WTC11 (cell line): ENCODE measurements at regions not wholly inside any gene's neighbourhood (a gene's known extent, or its start where the extent isn't known, plus 50 kb on each side); places are given as distances from the start of the nearest gene placed in this dataset.

ENCODE experiments used
- CTCF ChIP-seq: fragments of 200-600 bp; IDR thresholded peaks from 2 replicates; pipeline ENCODE4 v1.8.0; 2022; ENCODE audit warnings: antibody characterized with exemption
- MAX ChIP-seq: sonication (generic); formaldehyde crosslinking; IDR thresholded peaks from 2 replicates; pipeline ENCODE4 v1.8.0; 2022; ENCODE audit warnings: mild to moderate bottlenecking, missing genetic modification reagents
- STAT6 ChIP-seq: sonication (generic); formaldehyde crosslinking; conservative IDR thresholded peaks from 2 replicates; pipeline ENCODE4 v1.8.1; 2023; ENCODE audit warnings: mild to moderate bottlenecking, low read depth, missing genetic modification reagents, moderate library complexity
- TCF7 ChIP-seq: sonication (generic); formaldehyde crosslinking; IDR thresholded peaks from 2 replicates; pipeline ENCODE4 v1.8.0; 2022; ENCODE audit warnings: mild to moderate bottlenecking, low read depth, missing genetic modification reagents, moderate library complexity
- USF1 ChIP-seq: sonication (generic); formaldehyde crosslinking; IDR thresholded peaks from 2 replicates; pipeline ENCODE4 v1.8.0; 2022; ENCODE audit warnings: mild to moderate bottlenecking, missing genetic modification reagents
- ZBTB21 ChIP-seq: sonication (generic); formaldehyde crosslinking; IDR thresholded peaks from 2 replicates; pipeline ENCODE4 v1.8.1; 2023; ENCODE audit warnings: mild to moderate bottlenecking, missing genetic modification reagents, borderline replicate concordance
- ZNF138 ChIP-seq: sonication (generic); formaldehyde crosslinking; conservative IDR thresholded peaks from 2 replicates; pipeline ENCODE4 v1.8.1; 2022; ENCODE audit warnings: mild to moderate bottlenecking, moderate library complexity, missing genetic modification reagents
- ZNF512 ChIP-seq: sonication (generic); formaldehyde crosslinking; IDR thresholded peaks from 2 replicates; pipeline ENCODE4 v1.8.1; 2022; ENCODE audit warnings: missing genetic modification reagents, borderline replicate concordance

- no peak for TF ChIP-seq CTCF
- no peak for TF ChIP-seq ZNF512 (CRISPR knock-in tag)
- TF ChIP-seq STAT6 (CRISPR knock-in tag), result no peak
- TF ChIP-seq ZNF138 (CRISPR knock-in tag), result no peak
- no peak for TF ChIP-seq ZBTB21
- no peak for TF ChIP-seq USF1
- no peak for TF ChIP-seq TCF7 (CRISPR knock-in tag)
- no peak for TF ChIP-seq MAX (CRISPR knock-in tag)
Observed at GRCh38 chr2:150150144-150150543, 337.3 kb downstream of the RND3 start.
